DND-41 (cell line): ENCODE measurements at regions not wholly inside any gene's neighbourhood (a gene's known extent, or its start where the extent isn't known, plus 50 kb on each side); places are given as distances from the start of the nearest gene placed in this dataset.

Source experiments
- EZH2 ChIP-seq: IDR thresholded peaks from 3 replicates; pipeline ENCODE4 v1.6.1; 2012; ENCODE audit warnings: borderline replicate concordance, low read depth, mild to moderate bottlenecking, moderate library complexity, low read length, inconsistent platforms; ENCODE audit not compliant: severe bottlenecking
- TF ChIP-seq, protein P1 (sequence below): IDR thresholded peaks from 2 replicates; pipeline ENCODE4 v1.5.1; 2012; ENCODE audit warnings: borderline replicate concordance, low read length, moderate library complexity, mild to moderate bottlenecking; ENCODE audit not compliant: poor library complexity, severe bottlenecking; ENCODE audit errors: extremely low read depth

DNA sequence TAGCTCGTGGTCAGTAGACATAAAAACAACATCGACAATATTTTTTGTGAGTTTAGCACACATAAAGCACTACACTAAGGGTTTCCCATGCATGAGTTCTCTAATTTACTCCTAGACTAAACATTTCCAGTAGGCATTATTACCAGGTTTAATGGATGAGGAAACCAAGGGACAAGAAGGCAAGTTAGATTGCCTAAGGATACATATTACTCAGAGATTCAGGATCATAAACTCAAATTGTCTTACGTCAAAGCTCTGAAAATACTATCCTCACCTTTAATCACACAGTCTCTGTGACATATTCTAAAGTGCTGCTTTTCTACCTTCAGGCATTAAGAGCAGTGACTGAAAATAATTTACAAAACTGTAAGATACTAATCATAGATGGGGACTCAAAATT lies 655.3 kb downstream of the SLC16A7 start:
- TF ChIP-seq, protein P1, sequence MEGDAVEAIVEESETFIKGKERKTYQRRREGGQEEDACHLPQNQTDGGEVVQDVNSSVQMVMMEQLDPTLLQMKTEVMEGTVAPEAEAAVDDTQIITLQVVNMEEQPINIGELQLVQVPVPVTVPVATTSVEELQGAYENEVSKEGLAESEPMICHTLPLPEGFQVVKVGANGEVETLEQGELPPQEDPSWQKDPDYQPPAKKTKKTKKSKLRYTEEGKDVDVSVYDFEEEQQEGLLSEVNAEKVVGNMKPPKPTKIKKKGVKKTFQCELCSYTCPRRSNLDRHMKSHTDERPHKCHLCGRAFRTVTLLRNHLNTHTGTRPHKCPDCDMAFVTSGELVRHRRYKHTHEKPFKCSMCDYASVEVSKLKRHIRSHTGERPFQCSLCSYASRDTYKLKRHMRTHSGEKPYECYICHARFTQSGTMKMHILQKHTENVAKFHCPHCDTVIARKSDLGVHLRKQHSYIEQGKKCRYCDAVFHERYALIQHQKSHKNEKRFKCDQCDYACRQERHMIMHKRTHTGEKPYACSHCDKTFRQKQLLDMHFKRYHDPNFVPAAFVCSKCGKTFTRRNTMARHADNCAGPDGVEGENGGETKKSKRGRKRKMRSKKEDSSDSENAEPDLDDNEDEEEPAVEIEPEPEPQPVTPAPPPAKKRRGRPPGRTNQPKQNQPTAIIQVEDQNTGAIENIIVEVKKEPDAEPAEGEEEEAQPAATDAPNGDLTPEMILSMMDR, result no peak
- no peak for TF ChIP-seq EZH2
